HEK293 (cell line): ENCODE measurements at regions not wholly inside any gene's neighbourhood (a gene's known extent, or its start where the extent isn't known, plus 50 kb on each side); places are given as distances from the start of the nearest gene placed in this dataset.

Experiments used
- CTCF ChIA-PET: fragments of 350-600 bp; formaldehyde crosslinking; extraction: SDS; loops from one replicate; lab custom pipeline; 2021; ENCODE audit warnings: antibody characterized with exemption; lab: Yijun Ruan, JAX
- POLR2A ChIA-PET: fragments of 300-600 bp; formaldehyde crosslinking; extraction: SDS; loops from one replicate; lab custom pipeline; 2020; ENCODE audit warnings: antibody characterized with exemption, inconsistent platforms; lab: Yijun Ruan, JAX
- H3K27ac ChIP-seq: fragments of 200-500 bp; sonication (Bioruptor generic); 2 replicates; pipeline ENCODE4 v1.5.1; 2014; ENCODE audit warnings: low read depth, low read length, control low read depth, inconsistent platforms; ENCODE audit errors: extremely low read depth
- H3K36me3 ChIP-seq, 2 experiments: fragments of 200-500 bp in 1 of 2; sonication (Bioruptor generic) in 1 of 2; 1 replicate in 1 of 2; 2 replicates in 1 of 2; pipeline ENCODE4 v1.5.1; 2014 to 2017; ENCODE audit warnings: inconsistent platforms in 2 of 2, low read length in 2 of 2; ENCODE audit not compliant: control insufficient read depth in 2 of 2, insufficient read depth in 1 of 2
- H3K4me1 ChIP-seq: fragments of 200-500 bp; sonication (Bioruptor generic); 2 replicates; pipeline ENCODE4 v1.5.1; 2014; ENCODE audit warnings: mild to moderate bottlenecking, low read length, inconsistent platforms; ENCODE audit not compliant: control insufficient read depth, insufficient read depth
- H3K4me3 ChIP-seq: 2 replicates; pipeline ENCODE4 v1.5.1; 2011; ENCODE audit warnings: low read depth, mild to moderate bottlenecking, control low read depth, low read length, moderate library complexity
- H3K9me3 ChIP-seq: fragments of 200-500 bp; sonication (Bioruptor generic); 2 replicates; pipeline ENCODE4 v1.5.1; 2014; ENCODE audit warnings: low read depth, low read length, inconsistent platforms; ENCODE audit not compliant: control insufficient read depth, insufficient read depth
- EGR2 ChIP-seq: fragments of 450-650 bp; formaldehyde crosslinking; IDR thresholded peaks from 2 replicates; pipeline ENCODE4 v1.5.1; 2016; ENCODE audit warnings: low read depth, missing biosample characterization, missing genetic modification characterization
- YY1 ChIP-seq: fragments of 450-650 bp; formaldehyde crosslinking; IDR thresholded peaks from 2 replicates; pipeline ENCODE4 v1.5.1; 2018; ENCODE audit warnings: missing biosample characterization, missing genetic modification characterization
- ZNF140 ChIP-seq: fragments of 450-650 bp; formaldehyde crosslinking; IDR thresholded peaks from 2 replicates; pipeline ENCODE4 v1.5.1; 2016; ENCODE audit warnings: missing biosample characterization, missing genetic modification characterization
- ZNF223 ChIP-seq: fragments of 450-650 bp; formaldehyde crosslinking; IDR thresholded peaks from 2 replicates; pipeline ENCODE4 v1.5.1; 2016; ENCODE audit warnings: missing biosample characterization, missing genetic modification characterization
- ZNF248 ChIP-seq: fragments of 450-650 bp; formaldehyde crosslinking; IDR thresholded peaks from 2 replicates; pipeline ENCODE4 v1.5.1; 2017; ENCODE audit warnings: missing biosample characterization, missing genetic modification characterization
- ZNF341 ChIP-seq: fragments of 450-650 bp; formaldehyde crosslinking; IDR thresholded peaks from 2 replicates; pipeline ENCODE4; 2016; ENCODE audit warnings: low read depth, missing biosample characterization, missing genetic modification characterization
- TF ChIP-seq, protein P1 (sequence below): fragments of 450-650 bp; formaldehyde crosslinking; IDR thresholded peaks from 2 replicates; pipeline ENCODE4 v1.5.1; 2017; ENCODE audit warnings: missing biosample characterization, missing genetic modification characterization
- TF ChIP-seq, protein P2 (sequence below): fragments of 450-650 bp; formaldehyde crosslinking; IDR thresholded peaks from 2 replicates; pipeline ENCODE4 v1.5.1; 2016; ENCODE audit warnings: missing biosample characterization, missing genetic modification characterization
- TF ChIP-seq, protein P3 (sequence below): fragments of 450-650 bp; formaldehyde crosslinking; IDR thresholded peaks from 2 replicates; pipeline ENCODE4 v1.5.1; 2016; ENCODE audit warnings: missing biosample characterization, missing genetic modification characterization

DNA sequence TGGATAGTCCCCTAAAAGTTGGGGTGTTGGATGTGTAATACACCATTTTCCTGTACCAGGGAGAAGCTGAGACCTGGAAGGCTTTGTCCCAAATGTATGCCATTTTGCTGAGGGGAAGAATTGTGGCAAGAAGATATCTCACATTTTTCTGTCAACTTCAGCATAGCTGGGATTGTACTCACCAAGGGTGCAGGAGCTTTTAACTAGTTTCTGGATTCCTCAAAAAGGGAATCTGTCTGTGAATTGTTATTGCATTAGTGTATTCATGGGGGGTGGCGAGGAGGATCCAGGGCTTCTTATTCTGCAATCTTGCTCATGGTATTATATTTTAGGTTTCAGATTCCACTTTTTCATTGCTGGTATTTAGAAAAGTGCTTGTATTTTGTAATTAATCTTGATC, 208.2 kb upstream of the MYOCD start:
- Histone ChIP-seq H3K9me3 (no peaks in the 10 kb centered on the region; the same call in 1 of the 2 replicates), H3K27ac (no peak overlapping the region), H3K36me3 (no peaks in the 10 kb centered on the region), H3K4me1 (no peaks in the 10 kb centered on the region), H3K4me3 (no peak overlapping the region)
- ChIA-PET POLR2A (no interaction called here), CTCF (interaction anchor here (0.7 to 0.9 kb wide), 3 partner anchors 74 to 284 kb away, joined by 3 read pairs; no protein-coding TSS in a partner anchor)
- no peak for TF ChIP-seq ZNF140 (tag by site-specific recombination)
- TF ChIP-seq, protein P1, sequence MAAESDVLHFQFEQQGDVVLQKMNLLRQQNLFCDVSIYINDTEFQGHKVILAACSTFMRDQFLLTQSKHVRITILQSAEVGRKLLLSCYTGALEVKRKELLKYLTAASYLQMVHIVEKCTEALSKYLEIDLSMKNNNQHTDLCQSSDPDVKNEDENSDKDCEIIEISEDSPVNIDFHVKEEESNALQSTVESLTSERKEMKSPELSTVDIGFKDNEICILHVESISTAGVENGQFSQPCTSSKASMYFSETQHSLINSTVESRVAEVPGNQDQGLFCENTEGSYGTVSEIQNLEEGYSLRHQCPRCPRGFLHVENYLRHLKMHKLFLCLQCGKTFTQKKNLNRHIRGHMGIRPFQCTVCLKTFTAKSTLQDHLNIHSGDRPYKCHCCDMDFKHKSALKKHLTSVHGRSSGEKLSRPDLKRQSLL = no peak
- TF ChIP-seq, protein P2, sequence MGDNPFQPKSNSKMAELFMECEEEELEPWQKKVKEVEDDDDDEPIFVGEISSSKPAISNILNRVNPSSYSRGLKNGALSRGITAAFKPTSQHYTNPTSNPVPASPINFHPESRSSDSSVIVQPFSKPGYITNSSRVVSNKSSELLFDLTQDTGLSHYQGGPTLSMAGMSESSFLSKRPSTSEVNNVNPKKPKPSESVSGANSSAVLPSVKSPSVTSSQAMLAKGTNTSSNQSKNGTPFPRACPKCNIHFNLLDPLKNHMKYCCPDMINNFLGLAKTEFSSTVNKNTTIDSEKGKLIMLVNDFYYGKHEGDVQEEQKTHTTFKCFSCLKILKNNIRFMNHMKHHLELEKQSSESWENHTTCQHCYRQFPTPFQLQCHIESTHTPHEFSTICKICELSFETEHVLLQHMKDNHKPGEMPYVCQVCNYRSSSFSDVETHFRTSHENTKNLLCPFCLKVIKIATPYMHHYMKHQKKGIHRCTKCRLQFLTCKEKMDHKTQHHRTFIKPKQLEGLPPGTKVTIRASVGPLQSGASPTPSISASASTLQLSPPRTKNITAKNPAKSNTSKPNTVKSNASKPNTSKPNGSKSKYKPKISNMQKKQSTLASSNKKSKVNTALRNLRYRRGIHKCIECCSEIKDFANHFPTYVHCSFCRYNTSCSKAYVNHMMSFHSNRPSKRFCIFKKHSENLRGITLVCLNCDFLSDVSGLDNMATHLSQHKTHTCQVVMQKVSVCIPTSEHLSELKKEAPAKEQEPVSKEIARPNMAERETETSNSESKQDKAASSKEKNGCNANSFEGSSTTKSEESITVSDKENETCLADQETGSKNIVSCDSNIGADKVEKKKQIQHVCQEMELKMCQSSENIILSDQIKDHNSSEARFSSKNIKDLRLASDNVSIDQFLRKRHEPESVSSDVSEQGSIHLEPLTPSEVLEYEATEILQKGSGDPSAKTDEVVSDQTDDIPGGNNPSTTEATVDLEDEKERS (tag by site-specific recombination) = no peak

DNA sequence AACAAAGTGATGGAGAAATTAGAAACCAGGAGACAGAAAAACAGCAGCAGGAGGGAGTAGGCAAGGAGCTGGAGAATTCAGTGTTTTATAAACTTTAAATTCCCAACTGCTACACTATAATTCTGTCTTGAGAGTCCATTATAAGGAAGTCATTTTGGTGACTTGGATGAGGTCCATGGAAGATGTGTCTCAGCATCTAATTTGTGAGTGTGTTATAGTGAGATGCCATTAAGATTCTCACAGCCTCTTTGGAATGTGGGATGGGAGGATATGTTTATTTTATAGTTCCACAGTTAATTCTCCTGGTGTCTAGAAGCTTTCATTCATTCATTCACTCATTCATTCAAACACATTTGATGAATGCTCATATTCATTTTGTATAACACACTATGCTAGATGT, 206.0 kb upstream of the MYOCD start:
- POLR2A ChIA-PET = no interaction called here

DNA sequence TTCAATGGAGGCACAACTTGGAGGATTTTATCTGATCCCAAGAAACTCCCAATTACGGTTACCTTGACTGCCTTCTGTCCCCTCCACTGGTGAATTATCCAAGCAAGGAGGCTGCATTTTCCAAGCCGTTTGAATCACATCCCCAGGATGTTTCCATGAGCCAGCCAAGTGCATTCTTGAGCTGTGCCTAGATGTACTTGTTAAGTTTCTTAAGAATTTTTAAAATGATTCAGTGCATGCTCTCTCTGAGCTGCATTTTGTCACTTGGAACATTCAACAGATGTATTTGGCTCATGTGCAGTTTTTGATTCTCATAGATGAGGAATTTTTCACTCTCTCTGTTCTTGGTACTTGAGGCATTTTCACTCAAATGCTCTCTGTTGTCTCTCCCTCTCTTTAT, 202.6 kb upstream of the MYOCD start:
- TF ChIP-seq EGR2 (tag by site-specific recombination) = no peak
- Histone ChIP-seq H3K4me1 (no peaks in the 10 kb centered on the region), H3K36me3 (no peaks in the 10 kb centered on the region), H3K4me3 (no peak overlapping the region), H3K27ac (no peak overlapping the region), H3K9me3 (no peaks in the 10 kb centered on the region)
- POLR2A ChIA-PET = no interaction called here
- CTCF ChIA-PET = interaction anchor here (0.6 kb wide), 1 partner anchor 17 kb away, joined by 4 read pairs; no protein-coding TSS in a partner anchor

More for the DNA sequence above, 206.0 kb upstream of the MYOCD start:
- no peak overlapping the region for H3K27ac ChIP-seq
- no peak overlapping the region for H3K4me3 ChIP-seq
- no peaks in the 10 kb centered on the region for H3K36me3 ChIP-seq
- CTCF ChIA-PET = interaction anchor here (0.6 to 1.3 kb wide), 3 partner anchors 87 to 525 kb away, joined by 3 to 4 read pairs (median 3); no protein-coding TSS in a partner anchor
- TF ChIP-seq ZNF341 (tag by site-specific recombination) = no peak
- no peak for TF ChIP-seq ZNF223 (tag by site-specific recombination)
- TF ChIP-seq, protein P3, sequence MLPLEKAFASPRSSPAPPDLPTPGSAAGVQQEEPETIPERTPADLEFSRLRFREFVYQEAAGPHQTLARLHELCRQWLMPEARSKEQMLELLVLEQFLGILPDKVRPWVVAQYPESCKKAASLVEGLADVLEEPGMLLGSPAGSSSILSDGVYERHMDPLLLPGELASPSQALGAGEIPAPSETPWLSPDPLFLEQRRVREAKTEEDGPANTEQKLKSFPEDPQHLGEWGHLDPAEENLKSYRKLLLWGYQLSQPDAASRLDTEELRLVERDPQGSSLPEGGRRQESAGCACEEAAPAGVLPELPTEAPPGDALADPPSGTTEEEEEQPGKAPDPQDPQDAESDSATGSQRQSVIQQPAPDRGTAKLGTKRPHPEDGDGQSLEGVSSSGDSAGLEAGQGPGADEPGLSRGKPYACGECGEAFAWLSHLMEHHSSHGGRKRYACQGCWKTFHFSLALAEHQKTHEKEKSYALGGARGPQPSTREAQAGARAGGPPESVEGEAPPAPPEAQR (tag by site-specific recombination) = no peak
- TF ChIP-seq YY1 = no peak
- no peaks in the 10 kb centered on the region for H3K4me1 ChIP-seq
- H3K9me3 ChIP-seq = no peaks in the 10 kb centered on the region; the same call in 1 of the 2 replicates

DNA sequence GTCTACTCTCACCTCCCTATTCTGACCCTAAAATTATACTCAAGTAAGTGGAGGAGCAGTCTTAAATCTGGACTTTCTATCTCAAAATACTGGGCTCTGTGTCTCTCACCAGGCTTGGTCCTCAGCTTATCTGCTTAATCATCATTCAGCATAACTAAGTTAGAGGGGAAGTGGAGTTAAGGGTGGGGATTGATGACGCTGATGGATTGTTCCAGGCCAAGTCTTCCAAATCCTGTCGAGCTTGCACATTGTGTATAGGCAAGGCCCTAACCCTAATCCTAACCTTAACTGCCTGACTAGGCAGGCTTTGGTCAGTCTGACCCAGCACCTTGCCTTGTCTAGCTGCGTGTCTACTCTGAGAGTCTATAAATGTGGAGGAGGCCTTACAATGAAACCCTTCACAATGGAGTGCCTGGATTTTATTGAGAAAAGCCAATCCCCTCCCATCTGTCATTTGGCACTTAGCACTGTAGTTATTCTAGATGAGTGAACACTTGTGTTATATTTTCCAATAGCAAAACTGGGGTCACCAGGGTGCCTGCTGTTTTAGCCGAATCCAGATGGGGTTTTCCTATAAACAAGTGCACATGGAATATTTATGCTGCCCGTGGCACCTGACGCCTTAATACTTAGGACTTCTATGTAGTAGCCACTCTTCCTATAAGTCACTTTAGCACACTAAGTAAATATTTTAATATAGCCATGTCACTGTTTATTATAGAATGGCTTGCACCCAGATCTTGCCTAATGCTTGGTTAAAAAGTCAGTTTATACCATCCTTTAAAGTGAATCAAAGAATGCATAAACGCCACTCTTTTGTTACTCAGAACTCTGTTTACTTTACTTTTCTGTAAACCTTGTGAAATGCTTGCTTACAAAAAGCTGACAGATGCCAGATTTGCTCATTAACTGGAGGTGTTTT, 193.2 kb upstream of the MYOCD start:
- POLR2A ChIA-PET = no interaction called here
- Histone ChIP-seq H3K9me3 (no peaks in the 10 kb centered on the region), H3K4me3 (no peak overlapping the region), H3K36me3 (no peaks in the 10 kb centered on the region), H3K27ac (no peak overlapping the region), H3K4me1 (no peaks in the 10 kb centered on the region)
- CTCF ChIA-PET = interaction anchor here (0.5 to 1.4 kb wide), 2 partner anchors 11 to 28 kb away, joined by 3 to 4 read pairs; no protein-coding TSS in a partner anchor
- no peak for TF ChIP-seq ZNF248 (tag by site-specific recombination)
